LNCaP clone FGC (cell line): ENCODE measurements at regions not wholly inside any gene's neighbourhood (a gene's known extent, or its start where the extent isn't known, plus 50 kb on each side); places are given as distances from the start of the nearest gene placed in this dataset.

Experiments used
- DNase-seq: peaks from one replicate; pipeline ENCODE4 v3.0.0-alpha.2; 2011; ENCODE audit warnings: low read depth
- H3K4me3 ChIP-seq: 2 replicates; pipeline ENCODE4 v1.5.1; 2011; ENCODE audit warnings: mild to moderate bottlenecking, low read depth, low read length, control low read depth
- TF ChIP-seq, protein P1 (sequence below): IDR thresholded peaks from 2 replicates; pipeline ENCODE4 v1.5.1; 2012; ENCODE audit warnings: mild to moderate bottlenecking; ENCODE audit not compliant: control insufficient read depth, insufficient read depth; ENCODE audit errors: extremely low read depth

DNA sequence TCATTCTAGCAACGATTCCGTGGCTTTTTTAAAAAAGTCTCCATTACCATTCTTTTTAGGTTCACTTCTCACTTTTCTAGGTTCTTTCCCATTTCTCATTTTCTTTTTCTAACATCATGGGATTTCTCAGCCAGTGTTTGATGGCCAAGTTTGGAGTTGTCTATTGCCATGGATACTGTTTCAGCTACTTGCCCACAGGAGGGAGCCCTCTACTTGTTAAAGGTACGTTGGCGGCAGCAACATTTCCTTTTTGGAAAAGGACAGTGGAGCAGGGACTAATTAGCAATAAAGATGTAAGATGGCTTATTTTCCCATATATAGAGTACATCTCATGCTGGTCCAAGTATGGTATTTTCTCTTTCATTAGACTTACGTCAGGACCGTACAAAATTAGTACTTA lies 2257.5 kb upstream of the C9orf72 start:
- H3K4me3 ChIP-seq, result no peak overlapping the region
- TF ChIP-seq, protein P1, sequence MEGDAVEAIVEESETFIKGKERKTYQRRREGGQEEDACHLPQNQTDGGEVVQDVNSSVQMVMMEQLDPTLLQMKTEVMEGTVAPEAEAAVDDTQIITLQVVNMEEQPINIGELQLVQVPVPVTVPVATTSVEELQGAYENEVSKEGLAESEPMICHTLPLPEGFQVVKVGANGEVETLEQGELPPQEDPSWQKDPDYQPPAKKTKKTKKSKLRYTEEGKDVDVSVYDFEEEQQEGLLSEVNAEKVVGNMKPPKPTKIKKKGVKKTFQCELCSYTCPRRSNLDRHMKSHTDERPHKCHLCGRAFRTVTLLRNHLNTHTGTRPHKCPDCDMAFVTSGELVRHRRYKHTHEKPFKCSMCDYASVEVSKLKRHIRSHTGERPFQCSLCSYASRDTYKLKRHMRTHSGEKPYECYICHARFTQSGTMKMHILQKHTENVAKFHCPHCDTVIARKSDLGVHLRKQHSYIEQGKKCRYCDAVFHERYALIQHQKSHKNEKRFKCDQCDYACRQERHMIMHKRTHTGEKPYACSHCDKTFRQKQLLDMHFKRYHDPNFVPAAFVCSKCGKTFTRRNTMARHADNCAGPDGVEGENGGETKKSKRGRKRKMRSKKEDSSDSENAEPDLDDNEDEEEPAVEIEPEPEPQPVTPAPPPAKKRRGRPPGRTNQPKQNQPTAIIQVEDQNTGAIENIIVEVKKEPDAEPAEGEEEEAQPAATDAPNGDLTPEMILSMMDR, result peak; percentile 85
- peak; percentile 30 for DNase-seq

DNA sequence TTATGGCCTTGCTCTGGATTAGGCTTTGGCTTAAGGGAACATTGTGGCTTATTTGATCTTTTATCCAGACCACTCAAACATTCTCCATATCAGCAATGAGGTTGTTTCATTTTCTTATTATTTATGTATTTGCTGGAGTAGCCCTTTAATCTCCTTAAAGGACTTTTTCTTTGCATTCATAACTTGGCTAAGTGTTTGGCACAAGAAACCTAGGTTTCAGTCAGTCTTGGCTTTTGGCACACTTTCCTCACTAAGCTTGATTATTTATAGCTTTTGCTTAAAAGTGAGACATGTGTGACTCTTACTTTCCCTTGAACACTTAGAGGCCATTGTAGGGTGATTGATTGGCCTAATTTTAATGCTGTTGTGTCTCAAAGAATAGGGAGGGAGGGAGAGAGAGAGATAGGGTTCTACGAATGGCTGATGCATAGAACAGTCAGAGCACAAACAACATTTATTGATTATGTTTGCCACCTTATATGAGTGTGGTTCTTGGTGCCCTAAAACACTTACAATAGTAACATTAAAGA lies 2265.3 kb upstream of the C9orf72 start:
- H3K4me3 ChIP-seq, result no peak overlapping the region
- TF ChIP-seq, protein P1, result no peak
- no peak for DNase-seq

DNA sequence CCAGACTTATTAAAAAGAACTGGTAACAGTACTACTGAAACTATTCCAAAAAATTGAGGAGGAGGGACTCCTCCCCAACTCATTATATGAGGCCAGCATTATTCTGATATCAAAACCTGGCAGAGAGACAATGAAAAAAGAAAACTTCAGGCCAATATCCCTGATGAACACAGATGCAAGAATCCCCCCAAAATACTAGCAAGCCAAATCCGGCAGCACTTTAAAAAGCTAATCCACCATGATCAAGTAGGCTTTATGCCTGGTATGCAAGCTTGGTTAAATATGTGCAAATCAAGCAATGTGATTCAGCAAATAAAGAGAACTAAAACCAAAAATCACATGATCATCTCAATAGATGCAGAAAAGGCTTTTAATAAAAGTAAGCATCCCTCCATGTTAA lies 2271.0 kb upstream of the C9orf72 start:
- H3K4me3 ChIP-seq, result no peak overlapping the region
- no peak for DNase-seq
- TF ChIP-seq, protein P1, result no peak

DNA sequence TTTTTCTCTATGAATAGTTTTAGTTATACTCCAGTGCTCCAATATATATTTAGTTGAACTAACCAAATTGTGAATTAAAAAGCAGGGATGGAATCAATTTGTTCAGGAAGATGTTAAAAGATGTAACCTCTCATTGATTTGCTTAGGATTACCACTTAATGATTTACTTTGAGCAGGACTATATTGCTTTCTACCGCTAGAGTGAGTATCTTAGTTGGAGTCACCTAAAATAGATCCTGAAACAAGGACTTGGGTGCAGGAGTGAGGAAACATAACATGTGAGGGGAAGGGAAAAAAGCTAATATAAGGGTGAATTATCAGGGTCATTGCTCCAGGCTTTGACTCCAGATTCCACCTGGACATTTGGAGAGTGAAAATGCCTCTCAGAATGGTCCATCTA lies 2277.4 kb upstream of the C9orf72 start:
- H3K4me3 ChIP-seq, result no peak overlapping the region
- DNase-seq, result no peak
- TF ChIP-seq, protein P1, result peak; percentile 28; the same call in 1 of the 2 replicates

DNA sequence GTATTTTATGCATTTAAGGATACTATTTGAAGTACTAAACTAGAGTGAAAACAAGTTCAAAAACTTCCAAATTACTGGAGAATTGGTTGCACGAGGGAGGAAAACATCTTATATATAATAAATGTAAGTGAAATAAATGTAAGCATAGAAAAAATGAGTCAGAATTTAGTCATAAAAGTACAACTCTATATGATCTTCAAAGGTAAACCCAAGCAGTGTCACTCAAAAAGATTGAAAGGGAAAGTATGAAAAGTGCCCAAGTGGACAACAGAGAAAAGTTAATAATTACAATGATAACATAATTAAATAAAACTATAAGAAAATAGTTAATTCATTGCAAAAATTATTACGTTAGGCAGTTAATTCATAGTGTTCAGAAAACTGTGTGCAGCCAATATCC lies 2288.5 kb upstream of the C9orf72 start:
- DNase-seq, result no peak
- TF ChIP-seq, protein P1, result no peak
- H3K4me3 ChIP-seq, result no peak overlapping the region

DNA sequence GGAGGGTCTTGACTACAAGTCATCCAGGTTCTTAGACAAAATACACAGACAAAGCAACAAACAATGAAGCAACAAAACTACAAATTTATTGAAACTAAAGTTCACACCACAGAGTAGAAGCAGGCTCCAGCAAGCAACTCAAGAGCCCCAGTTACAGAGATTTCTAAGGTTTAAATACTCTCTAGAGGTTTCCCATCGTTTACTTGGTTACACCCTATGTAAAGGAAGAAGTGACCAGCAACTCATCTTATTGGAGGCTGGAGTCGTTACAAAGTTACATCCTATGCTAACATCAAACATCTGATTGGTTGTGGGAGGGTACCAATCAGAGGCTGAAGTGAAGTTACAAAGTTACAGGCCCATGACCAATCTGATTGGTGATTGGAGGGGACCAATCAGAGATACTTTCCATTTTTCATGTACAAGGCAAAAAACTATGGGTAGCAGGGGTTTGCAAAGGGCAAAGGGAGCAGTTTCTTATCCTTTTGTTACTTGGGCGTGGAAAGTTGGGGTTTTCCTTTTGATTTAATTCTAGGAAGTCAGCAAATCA lies 2292.6 kb upstream of the C9orf72 start:
- DNase-seq, result no peak
- H3K4me3 ChIP-seq, result no peak overlapping the region
- TF ChIP-seq, protein P1, result no peak

DNA sequence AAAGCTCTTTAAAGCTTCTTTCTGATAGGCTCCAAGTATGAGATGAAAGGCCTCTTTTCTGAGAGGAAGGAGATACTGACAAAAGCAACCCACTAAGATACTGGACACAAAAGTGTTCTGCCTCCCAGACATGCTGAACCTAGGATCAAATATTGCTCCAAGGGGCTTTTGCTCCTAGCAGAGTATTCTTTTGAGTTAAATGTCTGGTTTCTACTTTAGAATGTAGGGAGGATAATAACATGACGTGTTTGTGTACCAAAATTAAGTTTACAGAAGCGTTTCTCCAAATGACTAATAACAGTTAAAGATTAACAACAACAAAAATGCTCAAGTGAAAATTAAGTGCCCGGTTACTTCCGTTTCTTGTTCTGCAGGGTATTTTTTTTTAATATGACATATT lies 2293.3 kb upstream of the C9orf72 start:
- no peak overlapping the region for H3K4me3 ChIP-seq
- TF ChIP-seq, protein P1, result no peak
- no peak for DNase-seq
